ENCODE measurements at regions not wholly inside any gene's neighbourhood (a gene's known extent, or its start where the extent isn't known, plus 50 kb on each side); places are given as distances from the start of the nearest gene placed in this dataset.

DNA sequence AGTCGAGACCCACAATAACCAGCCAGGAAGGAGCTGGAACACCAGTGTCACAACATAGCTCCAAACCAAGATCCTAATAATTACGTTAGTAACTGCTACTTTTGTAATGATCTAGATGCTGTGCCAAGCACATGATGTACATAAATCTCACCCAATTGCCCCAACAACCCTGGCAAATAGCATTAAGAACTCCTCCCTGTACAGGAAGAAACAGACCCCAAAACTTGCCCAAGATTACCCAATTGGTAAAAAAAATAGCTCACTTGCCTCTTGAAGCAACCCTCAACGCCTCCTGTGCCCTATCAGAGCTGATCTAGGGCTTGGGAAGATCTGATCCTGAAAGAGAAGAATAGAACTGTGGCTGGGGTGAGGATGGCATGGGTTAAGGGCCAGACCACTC, 628.7 kb upstream of the AUTS2 start:
- no peak overlapping the region for H3K4me3 ChIP-seq (ENCODE audit: low read length, poor library complexity, severe bottlenecking)
- no peaks in the 10 kb centered on the region for H3K4me1 ChIP-seq (ENCODE audit: insufficient read depth, low read length, poor library complexity, severe bottlenecking)
- no peaks in the 10 kb centered on the region for H4K20me1 ChIP-seq (ENCODE audit: insufficient read depth, low read length, poor library complexity, severe bottlenecking)
- peaks cover 3% of the 10 kb centered on the region; the same call in 1 of the 2 replicates for H3K9me3 ChIP-seq (ENCODE audit: insufficient read depth, low read depth, low read length)
- no peaks in the 10 kb centered on the region for H3K9me2 ChIP-seq (replicated peaks; ENCODE audit: low read depth, low read length)
- no peak overlapping the region for H3K4me2 ChIP-seq (ENCODE audit: low read depth, low read length, poor library complexity, severe bottlenecking)
- no peak overlapping the region for H3K9ac ChIP-seq (ENCODE audit: low read depth, low read length, poor library complexity, severe bottlenecking)
- no peaks in the 10 kb centered on the region for H3F3A ChIP-seq (ENCODE audit: low read depth)
- TF ChIP-seq, protein P1, sequence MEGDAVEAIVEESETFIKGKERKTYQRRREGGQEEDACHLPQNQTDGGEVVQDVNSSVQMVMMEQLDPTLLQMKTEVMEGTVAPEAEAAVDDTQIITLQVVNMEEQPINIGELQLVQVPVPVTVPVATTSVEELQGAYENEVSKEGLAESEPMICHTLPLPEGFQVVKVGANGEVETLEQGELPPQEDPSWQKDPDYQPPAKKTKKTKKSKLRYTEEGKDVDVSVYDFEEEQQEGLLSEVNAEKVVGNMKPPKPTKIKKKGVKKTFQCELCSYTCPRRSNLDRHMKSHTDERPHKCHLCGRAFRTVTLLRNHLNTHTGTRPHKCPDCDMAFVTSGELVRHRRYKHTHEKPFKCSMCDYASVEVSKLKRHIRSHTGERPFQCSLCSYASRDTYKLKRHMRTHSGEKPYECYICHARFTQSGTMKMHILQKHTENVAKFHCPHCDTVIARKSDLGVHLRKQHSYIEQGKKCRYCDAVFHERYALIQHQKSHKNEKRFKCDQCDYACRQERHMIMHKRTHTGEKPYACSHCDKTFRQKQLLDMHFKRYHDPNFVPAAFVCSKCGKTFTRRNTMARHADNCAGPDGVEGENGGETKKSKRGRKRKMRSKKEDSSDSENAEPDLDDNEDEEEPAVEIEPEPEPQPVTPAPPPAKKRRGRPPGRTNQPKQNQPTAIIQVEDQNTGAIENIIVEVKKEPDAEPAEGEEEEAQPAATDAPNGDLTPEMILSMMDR (conservative IDR thresholded peaks at IDR 0.05; ENCODE audit: low read length) = no peak
- TF ChIP-seq EZH2phosphoT487 (IDR thresholded peaks at IDR 0.05; ENCODE audit: borderline replicate concordance) = no peak
- H2AFZ ChIP-seq (ENCODE audit: low read length) = no peak overlapping the region
- H3K79me2 ChIP-seq (ENCODE audit: insufficient read depth, low read length) = no peaks in the 10 kb centered on the region
- no peaks in the 10 kb centered on the region for H3K36me3 ChIP-seq (ENCODE audit: insufficient read depth, low read length)
- no peaks in the 10 kb centered on the region for H3K27me3 ChIP-seq (ENCODE audit: insufficient read depth, low read length, poor library complexity, severe bottlenecking)

DNA sequence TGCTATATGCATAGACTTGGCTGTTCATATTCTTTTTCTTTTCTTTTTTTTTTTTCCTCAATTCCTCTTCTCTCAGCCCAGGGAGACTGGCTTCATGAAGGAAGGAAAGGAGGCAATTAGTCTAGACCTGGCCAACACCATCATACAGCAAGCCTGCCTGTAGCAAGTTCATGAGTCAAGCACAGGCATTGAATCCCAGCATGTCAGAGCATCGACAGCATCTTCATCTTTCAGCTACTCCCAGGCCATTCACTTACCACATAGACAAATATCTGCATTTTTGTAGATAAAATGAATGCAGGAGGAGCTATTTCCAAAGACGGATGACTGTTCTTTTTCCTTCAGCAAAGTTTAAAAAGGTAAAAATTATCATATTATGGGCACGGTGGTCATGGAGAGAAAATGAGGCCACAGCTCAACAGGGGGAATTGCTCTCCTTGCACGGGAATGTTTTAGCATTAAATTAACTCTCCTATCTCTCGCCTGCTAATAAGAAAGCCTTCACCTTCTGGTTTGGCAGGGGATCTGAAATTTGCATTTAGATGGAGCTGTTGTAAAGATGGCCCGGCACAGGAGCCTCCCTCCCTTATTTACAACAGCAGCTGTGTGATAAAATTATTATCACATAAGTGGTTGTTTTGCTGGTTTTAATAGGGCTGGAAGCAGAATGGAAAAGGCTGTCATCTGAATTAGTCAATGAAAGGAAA, 626.5 kb upstream of the AUTS2 start:
- Histone ChIP-seq H3K79me2 (ENCODE audit: insufficient read depth, low read length) (no peaks in the 10 kb centered on the region), H3K4me1 (ENCODE audit: insufficient read depth, low read length, poor library complexity, severe bottlenecking) (no peaks in the 10 kb centered on the region), H3K36me3 (ENCODE audit: insufficient read depth, low read length) (no peaks in the 10 kb centered on the region), H3K9me2 (replicated peaks; ENCODE audit: low read depth, low read length) (no peaks in the 10 kb centered on the region), H3F3A (ENCODE audit: low read depth) (no peaks in the 10 kb centered on the region), H3K4me2 (ENCODE audit: low read depth, low read length, poor library complexity, severe bottlenecking) (no peak overlapping the region), H2AFZ (ENCODE audit: low read length) (no peak overlapping the region), H3K4me3 (ENCODE audit: low read length, poor library complexity, severe bottlenecking) (no peak overlapping the region), H3K27me3 (ENCODE audit: insufficient read depth, low read length, poor library complexity, severe bottlenecking) (no peaks in the 10 kb centered on the region), H4K20me1 (ENCODE audit: insufficient read depth, low read length, poor library complexity, severe bottlenecking) (no peaks in the 10 kb centered on the region), H3K9ac (ENCODE audit: low read depth, low read length, poor library complexity, severe bottlenecking) (no peak overlapping the region), H3K9me3 (ENCODE audit: insufficient read depth, low read depth, low read length) (peaks cover 3% of the 10 kb centered on the region; the same call in 1 of the 2 replicates)
- no peak for TF ChIP-seq EZH2phosphoT487 (IDR thresholded peaks at IDR 0.05; ENCODE audit: borderline replicate concordance)
- TF ChIP-seq, protein P1 (conservative IDR thresholded peaks at IDR 0.05; ENCODE audit: low read length) = no peak

DNA sequence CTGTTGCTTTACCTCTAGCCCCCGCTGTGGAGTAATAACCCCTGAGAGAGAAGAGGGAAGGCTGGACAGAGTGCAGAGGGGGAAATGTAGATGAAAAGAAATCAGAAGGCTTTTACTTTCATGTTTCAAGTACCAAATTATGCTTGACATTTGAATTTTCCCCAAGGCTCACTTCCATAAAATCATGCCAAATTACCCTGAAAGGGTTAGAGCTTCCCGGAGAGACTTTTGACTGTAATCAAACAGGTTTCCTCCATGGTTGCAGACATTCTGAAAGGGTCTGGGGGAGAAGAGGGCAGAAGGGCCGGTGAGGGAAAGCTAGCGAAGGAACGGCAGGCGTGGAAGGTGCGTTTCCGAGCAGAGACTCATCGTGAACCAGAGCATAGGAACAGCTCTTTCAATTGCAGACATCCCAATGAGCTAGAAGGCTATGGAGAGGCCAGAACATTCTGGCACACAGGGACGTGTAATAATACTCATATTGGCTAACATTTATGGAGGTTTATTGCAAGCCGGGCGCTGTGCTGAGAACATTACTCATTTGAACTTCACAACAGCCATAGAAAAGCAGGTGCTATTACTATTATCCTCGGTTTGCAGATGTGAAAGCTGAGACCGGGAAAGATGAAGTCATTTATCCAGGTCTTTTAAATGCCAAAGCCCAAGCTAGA, 620.8 kb upstream of the AUTS2 start:
- H2AFZ ChIP-seq (ENCODE audit: low read length) = no peak overlapping the region
- no peaks in the 10 kb centered on the region for H3K4me1 ChIP-seq (ENCODE audit: insufficient read depth, low read length, poor library complexity, severe bottlenecking)
- H3K36me3 ChIP-seq (ENCODE audit: insufficient read depth, low read length) = no peaks in the 10 kb centered on the region
- H3K9me3 ChIP-seq (ENCODE audit: insufficient read depth, low read depth, low read length) = no peaks in the 10 kb centered on the region; the same call in 1 of the 2 replicates
- H3K4me2 ChIP-seq (ENCODE audit: low read depth, low read length, poor library complexity, severe bottlenecking) = no peak overlapping the region
- no peaks in the 10 kb centered on the region for H3F3A ChIP-seq (ENCODE audit: low read depth)
- no peak overlapping the region for H3K4me3 ChIP-seq (ENCODE audit: low read length, poor library complexity, severe bottlenecking)
- H4K20me1 ChIP-seq (ENCODE audit: insufficient read depth, low read length, poor library complexity, severe bottlenecking) = no peaks in the 10 kb centered on the region
- no peaks in the 10 kb centered on the region for H3K9me2 ChIP-seq (replicated peaks; ENCODE audit: low read depth, low read length)
- no peak overlapping the region for H3K9ac ChIP-seq (ENCODE audit: low read depth, low read length, poor library complexity, severe bottlenecking)
- no peaks in the 10 kb centered on the region for H3K79me2 ChIP-seq (ENCODE audit: insufficient read depth, low read length)
- no peaks in the 10 kb centered on the region for H3K27me3 ChIP-seq (ENCODE audit: insufficient read depth, low read length, poor library complexity, severe bottlenecking)
- TF ChIP-seq, protein P1 (conservative IDR thresholded peaks at IDR 0.05; ENCODE audit: low read length) = no peak
- no peak for TF ChIP-seq EZH2phosphoT487 (IDR thresholded peaks at IDR 0.05; ENCODE audit: borderline replicate concordance)
